Breast epithelium (tissue), 3 donors: ENCODE measurements at regions not wholly inside any gene's neighbourhood (a gene's known extent, or its start where the extent isn't known, plus 50 kb on each side); places are given as distances from the start of the nearest gene placed in this dataset.

Experiments
- CTCF ChIP-seq, 3 donors: fragments of 450-650 bp; IDR thresholded peaks; one replicate each; pipeline ENCODE4 v1.5.1; 2016 to 2017; ENCODE audit warnings: antibody characterized with exemption in 3 of 3, mild to moderate bottlenecking in 3 of 3, moderate library complexity in 3 of 3
- POLR2A ChIP-seq: fragments of 450-650 bp; IDR thresholded peaks from one replicate; pipeline ENCODE4 v1.6.1; 2016; ENCODE audit warnings: antibody characterized with exemption, mild to moderate bottlenecking, moderate library complexity
- POLR2AphosphoS5 ChIP-seq, 3 donors: sonication (generic); formaldehyde crosslinking; IDR thresholded peaks; one replicate each; pipeline ENCODE4 v1.6.1; 2017; ENCODE audit warnings: antibody characterized with exemption in 3 of 3

GRCh38 chr11:129589190-129589860 is 213.7 kb downstream of the BARX2 start:
- no peak for TF ChIP-seq CTCF (IDR thresholded peaks at IDR 0.05)
- no peak for TF ChIP-seq POLR2AphosphoS5 (IDR thresholded peaks at IDR 0.05)
- TF ChIP-seq POLR2A: no peak
